Spleen (tissue), 11 donors: ENCODE measurements at regions not wholly inside any gene's neighbourhood (a gene's known extent, or its start where the extent isn't known, plus 50 kb on each side); places are given as distances from the start of the nearest gene placed in this dataset.

Experiments used
- DNase-seq: peaks from one replicate; pipeline ENCODE4 v3.0.0-alpha.2; 2020
- H3K27ac ChIP-seq, 8 donors: fragments of 200-600 bp; sonication (generic) in 7 of 8; 1 replicate in 4 of 8; 2 replicates in 4 of 8; pipeline versions ENCODE4 v1.5.0 to v1.8.0; 2016 to 2021; ENCODE audit warnings: inconsistent platforms in 4 of 8, mild to moderate bottlenecking in 4 of 8, moderate library complexity in 1 of 8
- H3K27me3 ChIP-seq, 7 donors: fragments of 200-600 bp; sonication (generic) in 6 of 7; replicated peaks in 1 of 7; 1 replicate in 4 of 7; 2 replicates in 3 of 7; pipeline versions ENCODE4 v1.5.0 to v1.8.0; 2016 to 2021; ENCODE audit warnings: inconsistent platforms in 3 of 7, mild to moderate bottlenecking in 1 of 7
- H3K36me3 ChIP-seq, 6 donors: fragments of 200-600 bp; sonication (generic) in 5 of 6; 1 replicate in 4 of 6; 2 replicates in 2 of 6; pipeline versions ENCODE4 v1.5.0 to v1.8.0; 2016 to 2021; ENCODE audit warnings: inconsistent platforms in 2 of 6
- H3K4me1 ChIP-seq, 6 donors: fragments of 200-600 bp; sonication (generic) in 5 of 6; 1 replicate in 3 of 6; 2 replicates in 3 of 6; pipeline versions ENCODE4 v1.5.0 to v1.8.0; 2016 to 2021; ENCODE audit warnings: inconsistent platforms in 3 of 6
- H3K4me3 ChIP-seq, 8 donors: fragments of 200-600 bp; sonication (generic) in 7 of 8; 1 replicate in 4 of 8; 2 replicates in 4 of 8; pipeline versions ENCODE4 v1.5.0 to v1.8.0; 2016 to 2021; ENCODE audit warnings: inconsistent platforms in 4 of 8, mild to moderate bottlenecking in 4 of 8, moderate library complexity in 2 of 8
- H3K9me3 ChIP-seq, 8 donors: fragments of 200-600 bp; sonication (generic) in 7 of 8; 1 replicate in 4 of 8; 2 replicates in 4 of 8; pipeline versions ENCODE4 v1.5.0 to v1.8.0; 2016 to 2021; ENCODE audit warnings: inconsistent platforms in 4 of 8
- POLR2A ChIP-seq, 3 donors: fragments of 450-650 bp; IDR thresholded peaks; one replicate each; pipeline ENCODE4 v1.5.1; 2017; ENCODE audit warnings: antibody characterized with exemption in 3 of 3, mild to moderate bottlenecking in 1 of 3
- POLR2AphosphoS5 ChIP-seq, 3 donors: sonication (generic); formaldehyde crosslinking; IDR thresholded peaks; one replicate each; pipeline ENCODE4 v1.5.1; 2017; ENCODE audit warnings: antibody characterized with exemption in 3 of 3
- WGBS, 5 donors: extraction: QIAGEN DNeasy Blood & Tissue Kit in 3 of 5; methylation state at CpG; one replicate each; pipeline versions ENCODE4 v1.1.5 to v1.1.7; 2013 to 2018; 5-methylcytosine and 5-hydroxymethylcytosine counted together
- intact Hi-C: fragments of 100-400 bp; cut with DNase I; formaldehyde crosslinking; loops from one replicate; pipeline ENCODE4 v1.15.0; 2023; ENCODE audit warnings: low total_unique reads
- TF ChIP-seq, protein P1 (sequence below), 11 experiments: fragments of 200-600 bp in 7 of 11; fragments of 450-650 bp in 4 of 11; sonication (generic) in 4 of 11; IDR thresholded peaks in 8 of 11; conservative IDR thresholded peaks in 3 of 11; 1 replicate in 7 of 11; 2 replicates in 4 of 11; pipeline versions ENCODE4 v1.4.0 to v1.8.0; 2016 to 2021; ENCODE audit warnings: antibody characterized with exemption in 11 of 11, inconsistent platforms in 4 of 11, mild to moderate bottlenecking in 1 of 11
- donor health status: healthy with polysubstance abuse.
- donor health status: DM: no; HTN: no; CAD: no; lungs with moderate emphysema.
- donor health status: DM: no; HTN: no; CAD: no.
- donor health status: Bipolar disorder and iron deficiency.
- donor health status: healthy.
- donor health status: DM: no; HTN: no; CAD: no.
- donor health status: DM: yes; HTN: yes; CAD: no.

DNA sequence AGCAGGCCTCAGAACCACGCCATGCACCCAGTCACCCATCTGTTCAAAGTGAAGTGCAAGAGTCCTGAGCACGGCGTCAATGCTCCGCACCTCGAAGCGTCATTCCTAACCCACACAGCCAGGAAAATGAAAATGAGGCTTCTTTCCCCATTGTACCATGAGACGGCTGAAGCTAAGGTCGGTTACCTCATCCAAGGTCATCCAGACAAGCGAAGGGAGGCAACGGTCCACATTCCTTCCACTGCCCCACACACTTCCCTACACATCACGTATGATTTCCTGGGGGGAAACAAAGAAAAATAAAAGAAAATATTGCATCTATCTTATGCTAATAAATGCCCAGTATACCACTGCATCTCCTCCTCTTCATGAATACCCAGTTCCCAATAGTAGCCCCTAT is 113.5 kb upstream of the RAB6C start:
- 76 to 92% (median 88%) methylated on average over 11 of the region's 11 CpGs for WGBS, 5 donors
- no peaks in the 10 kb centered on the region for H3K9me3 ChIP-seq

DNA sequence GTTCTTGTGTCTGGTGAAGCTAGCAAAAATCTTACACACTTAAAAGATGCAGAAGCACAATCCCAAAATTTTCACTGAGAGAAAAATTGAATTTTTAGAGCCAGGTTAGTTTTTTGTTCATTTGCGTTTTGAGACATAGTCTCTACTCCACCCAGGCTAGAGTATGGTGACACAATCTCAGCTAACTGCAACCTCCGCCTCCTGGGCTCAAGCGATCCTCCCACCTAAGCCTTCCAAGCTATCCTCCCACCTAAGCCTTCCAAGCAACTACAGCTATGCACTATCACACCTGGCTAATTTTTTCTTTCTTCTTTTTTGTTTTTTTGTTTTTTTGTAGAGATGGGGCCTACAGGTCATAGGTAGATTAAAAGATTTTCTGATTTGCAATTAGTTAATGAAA is 113.1 kb upstream of the RAB6C start:
- H3K4me1 ChIP-seq: no peaks in the 10 kb centered on the region
- TF ChIP-seq POLR2AphosphoS5 (IDR thresholded peaks at IDR 0.05): no peak
- TF ChIP-seq, protein P1, sequence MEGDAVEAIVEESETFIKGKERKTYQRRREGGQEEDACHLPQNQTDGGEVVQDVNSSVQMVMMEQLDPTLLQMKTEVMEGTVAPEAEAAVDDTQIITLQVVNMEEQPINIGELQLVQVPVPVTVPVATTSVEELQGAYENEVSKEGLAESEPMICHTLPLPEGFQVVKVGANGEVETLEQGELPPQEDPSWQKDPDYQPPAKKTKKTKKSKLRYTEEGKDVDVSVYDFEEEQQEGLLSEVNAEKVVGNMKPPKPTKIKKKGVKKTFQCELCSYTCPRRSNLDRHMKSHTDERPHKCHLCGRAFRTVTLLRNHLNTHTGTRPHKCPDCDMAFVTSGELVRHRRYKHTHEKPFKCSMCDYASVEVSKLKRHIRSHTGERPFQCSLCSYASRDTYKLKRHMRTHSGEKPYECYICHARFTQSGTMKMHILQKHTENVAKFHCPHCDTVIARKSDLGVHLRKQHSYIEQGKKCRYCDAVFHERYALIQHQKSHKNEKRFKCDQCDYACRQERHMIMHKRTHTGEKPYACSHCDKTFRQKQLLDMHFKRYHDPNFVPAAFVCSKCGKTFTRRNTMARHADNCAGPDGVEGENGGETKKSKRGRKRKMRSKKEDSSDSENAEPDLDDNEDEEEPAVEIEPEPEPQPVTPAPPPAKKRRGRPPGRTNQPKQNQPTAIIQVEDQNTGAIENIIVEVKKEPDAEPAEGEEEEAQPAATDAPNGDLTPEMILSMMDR (IDR thresholded peaks at IDR 0.05 in 8 of 11, conservative IDR thresholded peaks at IDR 0.05 in 3 of 11): no peak
- no peak for TF ChIP-seq POLR2A (IDR thresholded peaks at IDR 0.05)
- H3K36me3 ChIP-seq: no peaks in the 10 kb centered on the region
- whole genome bisulfite sequencing, 5 donors: 93 to 99% (median 96%) methylated on average over 3 of the region's 3 CpGs
- H3K4me3 ChIP-seq: no peak overlapping the region
- DNase-seq: no peak
- H3K27me3 ChIP-seq: no peaks in the 10 kb centered on the region
- intact Hi-C loops: no loop called here
- H3K27ac ChIP-seq: no peak overlapping the region
- no peaks in the 10 kb centered on the region for H3K9me3 ChIP-seq

More for the DNA sequence above, 113.5 kb upstream of the RAB6C start:
- Histone ChIP-seq H3K4me1 (no peaks in the 10 kb centered on the region), H3K36me3 (no peaks in the 10 kb centered on the region), H3K4me3 (no peak overlapping the region), H3K27me3 (no peaks in the 10 kb centered on the region), H3K27ac (no peak overlapping the region)
- intact Hi-C loops: no loop called here
- no peak for DNase-seq
- TF ChIP-seq POLR2AphosphoS5 (IDR thresholded peaks at IDR 0.05): no peak
- TF ChIP-seq POLR2A (IDR thresholded peaks at IDR 0.05): no peak

DNA sequence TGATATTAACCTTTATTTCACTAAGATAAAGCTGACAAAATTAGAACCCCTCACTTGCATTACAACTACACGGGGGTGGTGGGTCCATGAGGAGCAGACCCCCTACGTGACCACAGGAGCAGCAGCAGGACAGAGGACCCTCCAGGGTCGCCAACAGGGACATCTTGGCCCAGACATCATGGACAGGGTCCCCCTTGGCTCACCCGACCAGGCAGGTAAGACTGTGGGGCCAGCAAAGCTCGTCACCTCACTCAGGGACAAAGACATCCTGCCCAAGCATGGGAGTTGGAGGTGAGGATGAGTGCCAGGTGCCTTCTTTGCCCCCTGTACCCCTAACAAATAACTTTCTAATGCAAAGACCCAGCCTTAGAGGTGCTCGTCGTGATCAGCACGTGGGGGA is 111.3 kb upstream of the RAB6C start:
- no peaks in the 10 kb centered on the region for H3K36me3 ChIP-seq
- H3K9me3 ChIP-seq: no peaks in the 10 kb centered on the region
- H3K27ac ChIP-seq: no peak overlapping the region
- intact Hi-C loops: no loop called here
- no peak for DNase-seq
- no peaks in the 10 kb centered on the region for H3K27me3 ChIP-seq
- 80 to 94% (median 82%) methylated on average over 8 of the region's 8 CpGs for WGBS, 5 donors
- no peaks in the 10 kb centered on the region for H3K4me1 ChIP-seq
- no peak overlapping the region for H3K4me3 ChIP-seq
- TF ChIP-seq POLR2AphosphoS5 (IDR thresholded peaks at IDR 0.05) (no peak), POLR2A (IDR thresholded peaks at IDR 0.05) (no peak)
- TF ChIP-seq, protein P1 (IDR thresholded peaks at IDR 0.05 in 8 of 11, conservative IDR thresholded peaks at IDR 0.05 in 3 of 11): no peak

DNA sequence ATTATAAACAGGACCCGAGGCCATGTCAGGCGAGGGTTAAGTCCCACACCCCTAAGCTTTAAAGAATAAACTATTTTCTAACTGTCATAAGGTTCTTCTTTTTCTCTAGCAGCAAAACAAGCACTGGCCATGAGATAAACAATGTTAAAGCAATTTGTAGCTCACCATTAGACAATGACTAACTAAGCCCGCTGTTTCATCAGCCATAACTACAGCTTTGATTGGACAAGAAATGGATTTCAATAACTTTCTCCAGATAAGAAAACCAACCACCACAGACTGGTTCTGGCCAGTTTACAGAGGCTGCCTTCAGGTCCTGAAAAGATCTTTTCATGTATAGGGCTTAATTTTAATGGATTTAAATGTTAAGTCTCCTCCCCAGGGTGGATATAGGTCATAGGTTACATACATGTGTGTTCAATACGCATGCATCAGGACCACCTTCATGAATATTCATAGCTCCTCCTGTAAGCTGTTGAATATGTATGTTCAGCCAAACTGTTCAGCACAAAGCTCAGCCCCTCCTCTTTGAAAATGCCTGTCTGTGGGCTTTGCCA is 108.7 kb upstream of the RAB6C start:
- intact Hi-C loops: no loop called here
- WGBS, 5 donors: 73 to 93% (median 85%) methylated on average over 4 of the region's 4 CpGs
- no peak overlapping the region for H3K4me3 ChIP-seq
- H3K27me3 ChIP-seq: no peaks in the 10 kb centered on the region
- no peaks in the 10 kb centered on the region for H3K4me1 ChIP-seq
- H3K36me3 ChIP-seq: no peaks in the 10 kb centered on the region
- TF ChIP-seq POLR2A (IDR thresholded peaks at IDR 0.05): no peak
- TF ChIP-seq, protein P1 (IDR thresholded peaks at IDR 0.05 in 8 of 11, conservative IDR thresholded peaks at IDR 0.05 in 3 of 11): no peak
- TF ChIP-seq POLR2AphosphoS5 (IDR thresholded peaks at IDR 0.05): no peak
- no peak for DNase-seq
- no peaks in the 10 kb centered on the region for H3K9me3 ChIP-seq
- H3K27ac ChIP-seq: no peak overlapping the region

DNA sequence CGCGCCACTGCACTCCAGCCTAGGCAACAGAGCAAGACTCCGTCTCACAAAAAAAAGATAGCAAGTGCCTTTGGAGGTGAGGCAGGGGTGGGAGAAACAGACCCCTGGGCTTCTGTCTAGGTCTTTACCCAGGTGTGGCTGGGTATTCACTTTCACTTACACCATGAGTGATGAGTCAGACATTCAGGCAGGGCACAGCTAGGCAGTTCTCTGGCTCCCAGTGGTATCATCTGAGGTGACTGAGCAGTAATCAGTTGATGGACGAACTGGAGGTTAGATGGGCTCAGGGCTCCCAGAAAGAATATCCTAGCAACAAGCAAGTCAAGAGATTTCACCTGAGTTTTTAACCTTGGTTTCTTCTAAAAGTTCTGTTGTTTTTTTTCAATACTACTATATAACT is 107.0 kb upstream of the RAB6C start:
- intact Hi-C loops: no loop called here

More for the DNA sequence above, 107.0 kb upstream of the RAB6C start:
- DNase-seq: no peak
- no peak overlapping the region for H3K27ac ChIP-seq
- H3K36me3 ChIP-seq: no peaks in the 10 kb centered on the region
- no peak overlapping the region for H3K4me3 ChIP-seq
- H3K9me3 ChIP-seq: no peaks in the 10 kb centered on the region
- H3K4me1 ChIP-seq: peaks cover 0 to 10% (median 8%) of the 10 kb centered on the region in 6 donors
- no peaks in the 10 kb centered on the region for H3K27me3 ChIP-seq
- TF ChIP-seq POLR2AphosphoS5 (IDR thresholded peaks at IDR 0.05): no peak
- TF ChIP-seq POLR2A (IDR thresholded peaks at IDR 0.05): no peak
- TF ChIP-seq, protein P1 (IDR thresholded peaks at IDR 0.05 in 8 of 11, conservative IDR thresholded peaks at IDR 0.05 in 3 of 11): no peak
- 88 to 96% (median 90%) methylated on average over 4 of the region's 4 CpGs for WGBS, 5 donors
